GM12878 (cell line): ENCODE measurements at regions not wholly inside any gene's neighbourhood (a gene's known extent, or its start where the extent isn't known, plus 50 kb on each side); places are given as distances from the start of the nearest gene placed in this dataset.

Source experiments
- ATF3 ChIP-seq: IDR thresholded peaks from 2 replicates; pipeline ENCODE4 v1.6.1; 2011; ENCODE audit warnings: low read depth, mild to moderate bottlenecking, low read length, moderate library complexity, borderline replicate concordance; ENCODE audit errors: extremely low read depth
- BCLAF1 ChIP-seq: fragments of 450-650 bp; IDR thresholded peaks from 2 replicates; pipeline ENCODE4 v1.6.1; 2017; ENCODE audit warnings: antibody characterized with exemption, mild to moderate bottlenecking, moderate library complexity
- CTCF ChIP-seq, 3 experiments: IDR thresholded peaks in 2 of 3; conservative IDR thresholded peaks in 1 of 3; 2 replicates each; pipeline ENCODE4 v1.5.1; 2011; ENCODE audit warnings: low read depth in 3 of 3, low read length in 3 of 3, mild to moderate bottlenecking in 3 of 3, control low read depth in 2 of 3, moderate library complexity in 2 of 3, inconsistent platforms in 1 of 3, mixed read lengths in 1 of 3; ENCODE audit not compliant: control insufficient read depth in 2 of 3, insufficient read depth in 1 of 3; ENCODE audit errors: extremely low read depth in 1 of 3
- IRF3 ChIP-seq: fragments of 450-650 bp; IDR thresholded peaks from 2 replicates; pipeline ENCODE4 v1.6.1; 2014; ENCODE audit warnings: mild to moderate bottlenecking
- POLR2A ChIP-seq: IDR thresholded peaks from 2 replicates; pipeline ENCODE4 v1.6.1; 2011; ENCODE audit warnings: low read depth, mild to moderate bottlenecking, low read length
- SMARCA5 ChIP-seq: fragments of 450-650 bp; IDR thresholded peaks from 2 replicates; pipeline ENCODE4 v1.6.1; 2017; ENCODE audit warnings: mild to moderate bottlenecking
- ZBTB33 ChIP-seq: fragments of 450-650 bp; IDR thresholded peaks from 2 replicates; pipeline ENCODE4 v1.6.1; 2017; ENCODE audit warnings: mild to moderate bottlenecking

- TF ChIP-seq ATF3 = no peak
- TF ChIP-seq POLR2A = no peak
- TF ChIP-seq IRF3 = no peak
- no peak for TF ChIP-seq ZBTB33
- TF ChIP-seq CTCF (IDR thresholded peaks at IDR 0.05 in 2 of 3, conservative IDR thresholded peaks at IDR 0.05 in 1 of 3; ENCODE audit: control insufficient read depth in 2 of 3, extremely low read depth in 1 of 3, insufficient read depth in 1 of 3, low read depth in 3 of 3, low read length in 3 of 3) = no peak
- TF ChIP-seq BCLAF1 = no peak
- TF ChIP-seq SMARCA5 = no peak
Measured at GRCh38 chrX:46367491-46367890, 177.7 kb downstream of the ZNF674 start.
